ENCODE measurements at regions not wholly inside any gene's neighbourhood (a gene's known extent, or its start where the extent isn't known, plus 50 kb on each side); places are given as distances from the start of the nearest gene placed in this dataset.

DNA sequence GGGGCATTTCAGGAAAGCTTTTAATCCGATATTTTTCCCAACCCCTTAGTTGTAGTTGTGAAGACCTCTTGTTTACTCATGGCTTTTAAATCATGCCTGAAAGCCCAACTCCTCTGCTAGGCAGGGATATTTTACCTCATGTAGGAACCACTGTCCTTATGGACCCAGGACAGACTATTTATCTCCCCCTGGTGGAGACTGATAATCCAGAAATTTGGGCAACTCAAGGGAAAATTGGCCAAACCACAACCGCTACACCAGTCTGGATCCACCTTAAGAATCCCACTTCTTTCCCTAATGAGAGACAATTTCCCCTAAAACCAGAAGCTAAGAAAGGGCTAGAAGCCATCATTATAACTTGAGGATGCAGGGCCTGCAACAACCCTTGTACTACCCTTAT, 248.1 kb upstream of the STAC start:
- no peak for DNase-seq (ENCODE audit: low spot score)
- intact Hi-C loops (cut with DNase I) = no loop called here
- no peaks in the 10 kb centered on the region for H3K9me3 ChIP-seq
- WGBS = 87% methylated on average over 2 of the region's 2 CpGs
- no peak overlapping the region for H3K4me3 ChIP-seq
- H3K27ac ChIP-seq = no peak overlapping the region
- no peaks in the 10 kb centered on the region for H3K4me1 ChIP-seq (replicated peaks)
- H3K36me3 ChIP-seq = no peaks in the 10 kb centered on the region
- no peaks in the 10 kb centered on the region for H3K27me3 ChIP-seq (replicated peaks; ENCODE audit: insufficient read depth)
- TF ChIP-seq POLR2AphosphoS5 (IDR thresholded peaks at IDR 0.05) (no peak), POLR2A (IDR thresholded peaks at IDR 0.05) (no peak)
- TF ChIP-seq, protein P1, sequence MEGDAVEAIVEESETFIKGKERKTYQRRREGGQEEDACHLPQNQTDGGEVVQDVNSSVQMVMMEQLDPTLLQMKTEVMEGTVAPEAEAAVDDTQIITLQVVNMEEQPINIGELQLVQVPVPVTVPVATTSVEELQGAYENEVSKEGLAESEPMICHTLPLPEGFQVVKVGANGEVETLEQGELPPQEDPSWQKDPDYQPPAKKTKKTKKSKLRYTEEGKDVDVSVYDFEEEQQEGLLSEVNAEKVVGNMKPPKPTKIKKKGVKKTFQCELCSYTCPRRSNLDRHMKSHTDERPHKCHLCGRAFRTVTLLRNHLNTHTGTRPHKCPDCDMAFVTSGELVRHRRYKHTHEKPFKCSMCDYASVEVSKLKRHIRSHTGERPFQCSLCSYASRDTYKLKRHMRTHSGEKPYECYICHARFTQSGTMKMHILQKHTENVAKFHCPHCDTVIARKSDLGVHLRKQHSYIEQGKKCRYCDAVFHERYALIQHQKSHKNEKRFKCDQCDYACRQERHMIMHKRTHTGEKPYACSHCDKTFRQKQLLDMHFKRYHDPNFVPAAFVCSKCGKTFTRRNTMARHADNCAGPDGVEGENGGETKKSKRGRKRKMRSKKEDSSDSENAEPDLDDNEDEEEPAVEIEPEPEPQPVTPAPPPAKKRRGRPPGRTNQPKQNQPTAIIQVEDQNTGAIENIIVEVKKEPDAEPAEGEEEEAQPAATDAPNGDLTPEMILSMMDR (IDR thresholded peaks at IDR 0.05) = no peak

DNA sequence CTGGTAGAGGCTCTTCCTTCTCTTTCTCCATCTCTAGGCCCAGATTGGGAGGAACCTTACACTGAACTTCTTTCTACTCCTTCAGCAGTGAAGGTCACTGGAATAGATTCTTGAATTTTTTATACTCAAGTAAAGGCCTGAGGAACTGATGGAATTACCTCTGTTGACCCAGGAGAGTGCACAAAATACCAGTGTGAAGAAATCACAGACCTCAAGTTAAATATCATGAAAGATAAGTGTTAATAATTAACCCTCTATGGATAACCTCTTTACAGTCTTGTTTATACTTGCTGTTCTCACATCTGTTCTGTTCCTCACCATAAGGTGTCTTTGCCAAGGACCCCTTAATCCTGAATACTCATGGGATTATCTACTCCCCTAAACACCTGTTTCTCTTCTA, 244.4 kb upstream of the STAC start:
- Histone ChIP-seq H3K36me3 (no peaks in the 10 kb centered on the region), H3K4me3 (no peak overlapping the region), H3K4me1 (replicated peaks) (no peaks in the 10 kb centered on the region), H3K9me3 (no peaks in the 10 kb centered on the region), H3K27ac (no peak overlapping the region), H3K27me3 (replicated peaks; ENCODE audit: insufficient read depth) (no peaks in the 10 kb centered on the region)
- TF ChIP-seq POLR2AphosphoS5 (IDR thresholded peaks at IDR 0.05) (no peak), POLR2A (IDR thresholded peaks at IDR 0.05) (no peak)
- TF ChIP-seq, protein P1 (IDR thresholded peaks at IDR 0.05) = no peak
- DNase-seq (ENCODE audit: low spot score) = no peak
- intact Hi-C loops (cut with DNase I) = no loop called here

DNA sequence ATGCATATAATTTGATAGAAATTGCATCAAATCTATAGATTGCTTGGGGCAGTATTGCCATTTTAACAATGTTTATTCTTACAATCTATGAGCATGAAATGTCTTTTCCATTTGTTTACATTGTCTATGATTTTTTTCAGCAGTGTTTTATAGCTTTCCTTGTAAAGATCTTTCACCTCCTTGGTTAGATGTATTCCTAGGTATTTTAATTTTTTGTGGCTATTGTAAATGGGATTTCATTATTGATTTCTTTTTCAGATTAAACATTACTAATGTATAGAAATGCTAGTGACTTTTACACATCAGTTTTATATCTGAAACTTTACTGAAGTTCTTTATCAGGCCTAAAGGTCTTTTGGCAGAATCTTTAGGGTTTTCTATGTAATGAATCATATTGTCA, 237.6 kb upstream of the STAC start:
- Histone ChIP-seq H3K27ac (no peak overlapping the region), H3K4me3 (no peak overlapping the region), H3K36me3 (no peaks in the 10 kb centered on the region), H3K9me3 (no peaks in the 10 kb centered on the region), H3K27me3 (replicated peaks; ENCODE audit: insufficient read depth) (no peaks in the 10 kb centered on the region), H3K4me1 (replicated peaks) (no peaks in the 10 kb centered on the region)
- no peak for DNase-seq (ENCODE audit: low spot score)
- intact Hi-C loops (cut with DNase I) = no loop called here
- TF ChIP-seq POLR2A (IDR thresholded peaks at IDR 0.05) = no peak

DNA sequence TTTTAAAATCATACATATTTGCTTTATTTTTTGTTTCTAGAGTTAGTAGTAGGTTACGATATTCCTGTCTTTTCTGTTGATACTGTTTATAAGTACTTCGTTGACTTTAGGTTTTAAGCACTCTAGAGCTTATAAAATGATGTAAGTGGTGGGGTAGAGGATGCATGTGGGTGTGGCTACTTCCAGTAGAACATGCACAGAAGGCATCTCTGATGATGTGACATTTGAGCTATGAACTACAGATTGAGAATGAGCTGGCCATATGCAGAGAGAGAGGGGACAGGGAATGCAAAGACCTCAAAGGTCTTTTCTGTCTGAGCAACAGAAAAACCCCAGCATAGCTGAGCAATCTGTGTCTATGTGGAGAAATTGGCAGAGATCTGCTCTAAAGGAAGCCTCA, 233.9 kb upstream of the STAC start:
- Histone ChIP-seq H3K27ac (no peak overlapping the region), H3K4me3 (no peak overlapping the region), H3K9me3 (no peaks in the 10 kb centered on the region), H3K27me3 (replicated peaks; ENCODE audit: insufficient read depth) (no peaks in the 10 kb centered on the region), H3K36me3 (no peaks in the 10 kb centered on the region), H3K4me1 (replicated peaks) (no peaks in the 10 kb centered on the region)
- intact Hi-C loops (cut with DNase I) = no loop called here
- no peak for DNase-seq (ENCODE audit: low spot score)
- WGBS = 69% methylated on average over 2 of the region's 2 CpGs
- TF ChIP-seq POLR2A (IDR thresholded peaks at IDR 0.05) (no peak), POLR2AphosphoS5 (IDR thresholded peaks at IDR 0.05) (no peak)
- TF ChIP-seq, protein P1 (IDR thresholded peaks at IDR 0.05) = no peak

DNA sequence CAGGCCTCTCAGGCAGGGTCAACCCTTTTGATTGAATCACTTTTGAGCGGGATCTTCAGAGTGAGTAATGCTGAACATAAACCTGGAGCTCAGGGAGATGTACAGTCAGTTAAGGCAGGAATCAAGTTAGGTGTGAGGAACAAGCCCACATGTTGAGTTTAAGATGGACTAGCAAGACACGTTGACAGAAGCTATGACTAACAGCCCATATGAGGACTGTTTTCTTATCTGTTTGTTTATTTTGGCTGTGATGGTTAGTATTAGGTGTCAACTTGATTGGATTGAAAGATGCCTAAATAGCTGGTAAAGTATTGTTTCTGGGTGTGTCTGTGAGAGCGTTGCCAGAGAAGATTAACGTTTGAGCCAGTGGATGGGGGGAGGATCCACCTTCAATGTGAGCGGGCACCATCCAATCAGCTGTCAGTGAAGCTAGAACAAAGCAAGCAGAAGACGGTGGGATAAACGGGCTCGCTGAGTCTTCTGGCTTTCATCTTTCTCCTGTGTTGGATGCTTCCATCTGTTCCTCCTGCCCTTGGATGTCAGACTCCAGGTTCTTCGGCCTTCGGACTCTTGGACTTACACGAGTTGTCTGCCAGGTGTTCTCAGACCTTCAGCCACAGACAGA, 232.3 kb upstream of the STAC start:
- DNase-seq (ENCODE audit: low spot score) = no peak
- no peaks in the 10 kb centered on the region for H3K4me1 ChIP-seq (replicated peaks)
- TF ChIP-seq POLR2A (IDR thresholded peaks at IDR 0.05) (no peak), POLR2AphosphoS5 (IDR thresholded peaks at IDR 0.05) (no peak)
- TF ChIP-seq, protein P1 (IDR thresholded peaks at IDR 0.05) = no peak
- no peak overlapping the region for H3K4me3 ChIP-seq
- WGBS = 84% methylated on average over 11 of the region's 11 CpGs
- no peaks in the 10 kb centered on the region for H3K36me3 ChIP-seq
- intact Hi-C loops (cut with DNase I) = no loop called here
- no peaks in the 10 kb centered on the region for H3K27me3 ChIP-seq (replicated peaks; ENCODE audit: insufficient read depth)
- H3K27ac ChIP-seq = no peak overlapping the region
- H3K9me3 ChIP-seq = no peaks in the 10 kb centered on the region
